Natural killer cell (primary cell): ENCODE measurements at regions not wholly inside any gene's neighbourhood (a gene's known extent, or its start where the extent isn't known, plus 50 kb on each side); places are given as distances from the start of the nearest gene placed in this dataset.
"Not testable (repeated sequence)": the region's sequence is repeated elsewhere in the genome, so short reads cannot be mapped to it uniquely, and the experiment has no call there.

ENCODE experiments used
- ATAC-seq, 3 donors: fragments of 150-1000 bp in 2 of 3; fragments of 200-7000 bp in 1 of 3; cut with Tn5 transposase; 1 replicate in 1 of 3; 2 replicates in 2 of 3; pipeline ENCODE4 v1.10.0; 2021; ENCODE audit warnings: mild to moderate bottlenecking in 2 of 3, moderate library complexity in 2 of 3
- DNase-seq, 2 donors: peaks; one replicate each; pipeline versions ENCODE4 v3.0.0 to v3.0.0-alpha.2; 2013 to 2021; ENCODE audit warnings: mixed read lengths in 1 of 2
- H3K27ac ChIP-seq: one replicate; pipeline ENCODE4 v1.5.1; 2013; ENCODE audit warnings: mild to moderate bottlenecking, low read length
- H3K27me3 ChIP-seq: one replicate; pipeline ENCODE4 v1.6.1; 2013; ENCODE audit warnings: low read length; ENCODE audit not compliant: control insufficient read depth, insufficient read depth
- H3K36me3 ChIP-seq: one replicate; pipeline ENCODE4 v1.6.1; 2013; ENCODE audit warnings: low read length; ENCODE audit not compliant: control insufficient read depth, insufficient read depth
- H3K4me1 ChIP-seq: one replicate; pipeline ENCODE4 v1.6.1; 2013; ENCODE audit warnings: low read length; ENCODE audit not compliant: control insufficient read depth, insufficient read depth
- H3K4me3 ChIP-seq: one replicate; pipeline ENCODE4 v1.5.1; 2013; ENCODE audit warnings: low read length
- H3K9me3 ChIP-seq: one replicate; pipeline ENCODE4 v1.6.1; 2013; ENCODE audit warnings: low read length; ENCODE audit not compliant: control insufficient read depth, insufficient read depth
- H3K27ac Mint-ChIP-seq, 2 donors: one replicate each; pipeline ENCODE4 v1.8.0; 2022; ENCODE audit warnings: mild to moderate bottlenecking in 2 of 2, mixed read lengths in 2 of 2, moderate library complexity in 1 of 2
- H3K27me3 Mint-ChIP-seq, 2 donors: one replicate each; pipeline ENCODE4 v1.8.0; 2022; ENCODE audit warnings: low read depth in 2 of 2, mixed read lengths in 2 of 2
- H3K36me3 Mint-ChIP-seq: one replicate; pipeline ENCODE4 v1.8.0; 2022; ENCODE audit warnings: mixed read lengths
- H3K4me1 Mint-ChIP-seq, 2 donors: one replicate each; pipeline ENCODE4 v1.8.0; 2022; ENCODE audit warnings: mixed read lengths in 2 of 2
- H3K4me3 Mint-ChIP-seq: one replicate; pipeline ENCODE4 v1.8.0; 2022; ENCODE audit warnings: mild to moderate bottlenecking, moderate library complexity, mixed read lengths
- H3K9me3 Mint-ChIP-seq, 2 donors: one replicate each; pipeline ENCODE4 v1.8.0; 2022; ENCODE audit warnings: mixed read lengths in 2 of 2
- CTCF ChIP-seq: fragments of 200-600 bp; IDR thresholded peaks from one replicate; pipeline ENCODE4 v1.8.0; 2022; ENCODE audit warnings: antibody characterized with exemption
- WGBS: methylation state at CpG from one replicate; pipeline ENCODE4 v1.1.7; 2013; ENCODE audit warnings: missing lambda C conversion rate; ENCODE audit not compliant: insufficient coverage; 5-methylcytosine and 5-hydroxymethylcytosine counted together
- intact Hi-C: fragments of 100-400 bp; cut with micrococcal nuclease; formaldehyde crosslinking; loops from one replicate; pipeline ENCODE4 v1.14.2; 2022

- no peaks in the 10 kb centered on the region for H3K9me3 ChIP-seq
- no peaks in the 10 kb centered on the region for H3K27me3 ChIP-seq
- no peak for TF ChIP-seq CTCF
- intact Hi-C loops = no loop called here
- Mint-ChIP-seq H3K4me1 (peaks cover 13 to 19% of the 10 kb centered on the region in 2 donors), H3K36me3 (peaks cover 4% of the 10 kb centered on the region), H3K27ac (no peak overlapping the region), H3K9me3 (no peaks in the 10 kb centered on the region), H3K27me3 (peaks cover 13 to 20% of the 10 kb centered on the region in 2 donors), H3K4me3 (no peak overlapping the region)
- ATAC-seq = no peak
- no peak for DNase-seq
- WGBS = 84% methylated on average over 7 of the region's 7 CpGs
- H3K36me3 ChIP-seq = no peaks in the 10 kb centered on the region
- peaks cover 3% of the 10 kb centered on the region for H3K4me1 ChIP-seq
- no peak overlapping the region for H3K4me3 ChIP-seq
- H3K27ac ChIP-seq = no peak overlapping the region
These were observed 129.2 kb upstream of the MAN2A1 start for GRCh38 chr5:109560554-109560953.

- no peaks in the 10 kb centered on the region for H3K36me3 ChIP-seq
- 100% methylated on average over 1 of the region's 2 CpGs for WGBS
- H3K9me3 ChIP-seq = no peaks in the 10 kb centered on the region
- DNase-seq (no peak), ATAC-seq (no peak)
- no peaks in the 10 kb centered on the region for H3K27me3 ChIP-seq
- Mint-ChIP-seq H3K27ac (no peak overlapping the region), H3K27me3 (peaks cover 10 to 13% of the 10 kb centered on the region in 2 donors), H3K9me3 (no peaks in the 10 kb centered on the region), H3K36me3 (no peaks in the 10 kb centered on the region), H3K4me3 (no peak overlapping the region), H3K4me1 (peaks cover 13 to 19% of the 10 kb centered on the region in 2 donors)
- H3K27ac ChIP-seq = no peak overlapping the region
- H3K4me1 ChIP-seq = peaks cover 3% of the 10 kb centered on the region
- H3K4me3 ChIP-seq = no peak overlapping the region
- TF ChIP-seq CTCF = no peak
- intact Hi-C loops = no loop called here
These were observed 130.8 kb upstream of the MAN2A1 start for GRCh38 chr5:109558952-109559351.

GRCh38 chr5:109558364-109558763 lies 131.4 kb upstream of the MAN2A1 start:
- Histone ChIP-seq H3K27ac (no peak overlapping the region), H3K27me3 (no peaks in the 10 kb centered on the region), H3K9me3 (no peaks in the 10 kb centered on the region), H3K4me3 (no peak overlapping the region), H3K36me3 (no peaks in the 10 kb centered on the region), H3K4me1 (peaks cover 3% of the 10 kb centered on the region)
- H3K4me1 Mint-ChIP-seq = peaks cover 13 to 19% of the 10 kb centered on the region in 2 donors
- H3K36me3 Mint-ChIP-seq = no peaks in the 10 kb centered on the region
- peaks cover 13 to 16% of the 10 kb centered on the region in 2 donors for H3K27me3 Mint-ChIP-seq
- DNase-seq (peak in 1 of 2 donors; percentile 9), ATAC-seq (peak in 2 of 3 donors; percentile 44 to 78)
- no peaks in the 10 kb centered on the region for H3K9me3 Mint-ChIP-seq
- TF ChIP-seq CTCF = no peak
- intact Hi-C loops = no loop called here
- 14% methylated on average over 3 of the region's 3 CpGs for WGBS
- no peak overlapping the region for H3K27ac Mint-ChIP-seq
- no peak overlapping the region for H3K4me3 Mint-ChIP-seq

- DNase-seq (no peak), ATAC-seq (no peak)
- peaks cover 7% of the 10 kb centered on the region for H3K9me3 ChIP-seq
- H3K4me3 ChIP-seq = no peak overlapping the region
- Mint-ChIP-seq H3K27ac (no peak overlapping the region), H3K27me3 (peaks cover 8% of the 10 kb centered on the region in 2 donors), H3K9me3 (no peaks in the 10 kb centered on the region), H3K4me3 (no peak overlapping the region), H3K36me3 (no peaks in the 10 kb centered on the region), H3K4me1 (peaks cover 11 to 15% of the 10 kb centered on the region in 2 donors)
- TF ChIP-seq CTCF = no peak
- H3K27ac ChIP-seq = no peak overlapping the region
- WGBS = no CpG with 5 or more reads among the region's 1 CpG
- intact Hi-C loops = no loop called here
- H3K4me1 ChIP-seq = peaks cover 3% of the 10 kb centered on the region
- no peaks in the 10 kb centered on the region for H3K27me3 ChIP-seq
- no peaks in the 10 kb centered on the region for H3K36me3 ChIP-seq
These were observed 135.9 kb upstream of the MAN2A1 start for GRCh38 chr5:109553846-109554245.

GRCh38 chr5:109551234-109551633 lies 138.5 kb upstream of the MAN2A1 start:
- H3K27ac ChIP-seq, DNase-seq, H3K27ac Mint-ChIP-seq, H3K4me1 Mint-ChIP-seq, H3K9me3 Mint-ChIP-seq, ATAC-seq, H3K4me1 ChIP-seq, H3K4me3 Mint-ChIP-seq, H3K4me3 ChIP-seq, intact Hi-C loops, H3K36me3 ChIP-seq, H3K9me3 ChIP-seq, H3K27me3 Mint-ChIP-seq, H3K36me3 Mint-ChIP-seq, H3K27me3 ChIP-seq: not testable (repeated sequence)
- 88% methylated on average over 4 of the region's 4 CpGs for WGBS
